ENCODE measurements at regions not wholly inside any gene's neighbourhood (a gene's known extent, or its start where the extent isn't known, plus 50 kb on each side); places are given as distances from the start of the nearest gene placed in this dataset.

- no peak overlapping the region for H3K27ac ChIP-seq (ENCODE audit: low read depth, low read length, poor library complexity, severe bottlenecking)
- POLR2A ChIA-PET (ENCODE audit: low non-redundant PET), result no interaction called here
- intact Hi-C loops (cut with micrococcal nuclease; ENCODE audit: unreplicated experiment), result no loop called here
- no peaks in the 10 kb centered on the region for H3K36me3 ChIP-seq (ENCODE audit: insufficient read depth, low read length, poor library complexity, severe bottlenecking)
- TF ChIP-seq CTCF (conservative IDR thresholded peaks at IDR 0.05; ENCODE audit: low read depth, low read length) (no peak), EZH2 (IDR thresholded peaks at IDR 0.05; ENCODE audit: borderline replicate concordance, low read depth, low read length, poor library complexity, severe bottlenecking) (no peak)
- H3K4me3 ChIP-seq (ENCODE audit: low read depth, low read length, poor library complexity, severe bottlenecking), result no peak overlapping the region
- peak; percentile 8 for DNase-seq (ENCODE audit: low spot score)
- no TSS peak for BruUV-seq (replicated peaks)
- CTCF ChIA-PET, result no interaction called here
- H3K27me3 ChIP-seq (replicated peaks; ENCODE audit: insufficient read depth, low read depth, low read length, poor library complexity), result no peaks in the 10 kb centered on the region
- H3K9me3 ChIP-seq (ENCODE audit: low read depth, low read length, poor library complexity, severe bottlenecking), result no peaks in the 10 kb centered on the region
- H3K4me1 ChIP-seq (ENCODE audit: insufficient read depth, low read length, poor library complexity, severe bottlenecking), result no peaks in the 10 kb centered on the region
Observed at GRCh38 chr10:130254243-130254642, 118.1 kb downstream of the GLRX3 start.

- ChIA-PET CTCF (no interaction called here), POLR2A (ENCODE audit: low non-redundant PET) (no interaction called here)
- Histone ChIP-seq H3K9me3 (ENCODE audit: low read depth, low read length, poor library complexity, severe bottlenecking) (no peaks in the 10 kb centered on the region), H3K4me3 (ENCODE audit: low read depth, low read length, poor library complexity, severe bottlenecking) (no peak overlapping the region), H3K36me3 (ENCODE audit: insufficient read depth, low read length, poor library complexity, severe bottlenecking) (no peaks in the 10 kb centered on the region), H3K27me3 (replicated peaks; ENCODE audit: insufficient read depth, low read depth, low read length, poor library complexity) (no peaks in the 10 kb centered on the region), H3K27ac (ENCODE audit: low read depth, low read length, poor library complexity, severe bottlenecking) (no peak overlapping the region), H3K4me1 (ENCODE audit: insufficient read depth, low read length, poor library complexity, severe bottlenecking) (no peaks in the 10 kb centered on the region)
- BruUV-seq (replicated peaks), result no TSS peak
- no peak for TF ChIP-seq EZH2 (IDR thresholded peaks at IDR 0.05; ENCODE audit: borderline replicate concordance, low read depth, low read length, poor library complexity, severe bottlenecking)
- no peak for TF ChIP-seq CTCF (conservative IDR thresholded peaks at IDR 0.05; ENCODE audit: low read depth, low read length)
- no peak for DNase-seq (ENCODE audit: low spot score)
- intact Hi-C loops (cut with micrococcal nuclease; ENCODE audit: unreplicated experiment), result no loop called here
Observed at GRCh38 chr10:130254662-130255061, 118.5 kb downstream of the GLRX3 start.

- H3K27me3 ChIP-seq (replicated peaks; ENCODE audit: insufficient read depth, low read depth, low read length, poor library complexity), result no peaks in the 10 kb centered on the region
- H3K36me3 ChIP-seq (ENCODE audit: insufficient read depth, low read length, poor library complexity, severe bottlenecking), result no peaks in the 10 kb centered on the region
- no peaks in the 10 kb centered on the region for H3K9me3 ChIP-seq (ENCODE audit: low read depth, low read length, poor library complexity, severe bottlenecking)
- TF ChIP-seq CTCF (conservative IDR thresholded peaks at IDR 0.05; ENCODE audit: low read depth, low read length), result no peak
- no peak for TF ChIP-seq EZH2 (IDR thresholded peaks at IDR 0.05; ENCODE audit: borderline replicate concordance, low read depth, low read length, poor library complexity, severe bottlenecking)
- BruUV-seq (replicated peaks), result no TSS peak
- H3K27ac ChIP-seq (ENCODE audit: low read depth, low read length, poor library complexity, severe bottlenecking), result no peak overlapping the region
- no peak overlapping the region for H3K4me3 ChIP-seq (ENCODE audit: low read depth, low read length, poor library complexity, severe bottlenecking)
- intact Hi-C loops (cut with micrococcal nuclease; ENCODE audit: unreplicated experiment), result no loop called here
- no peak for DNase-seq (ENCODE audit: low spot score)
- ChIA-PET POLR2A (ENCODE audit: low non-redundant PET) (no interaction called here), CTCF (no interaction called here)
- H3K4me1 ChIP-seq (ENCODE audit: insufficient read depth, low read length, poor library complexity, severe bottlenecking), result no peaks in the 10 kb centered on the region
Observed at GRCh38 chr10:130255777-130256176, 119.6 kb downstream of the GLRX3 start.

All from A673 (cell line).